Neural crest cell (in vitro differentiated cells): ENCODE measurements at regions not wholly inside any gene's neighbourhood (a gene's known extent, or its start where the extent isn't known, plus 50 kb on each side); places are given as distances from the start of the nearest gene placed in this dataset.
"Not testable (repeated sequence)": the region's sequence is repeated elsewhere in the genome, so short reads cannot be mapped to it uniquely, and the experiment has no call there.

Experiments
- DNase-seq: peaks from one replicate; pipeline ENCODE4 v3.0.0; 2021; ENCODE audit warnings: low read depth, mixed read lengths, low spot score
- H3K27ac Mint-ChIP-seq: one replicate; pipeline ENCODE4 v1.8.0; 2021; ENCODE audit warnings: mild to moderate bottlenecking, mixed read lengths; ENCODE audit not compliant: unreplicated experiment
- H3K27me3 Mint-ChIP-seq: 2 replicates; pipeline ENCODE4 v1.8.0; 2021; ENCODE audit warnings: low read depth, mild to moderate bottlenecking, mixed read lengths
- H3K36me3 Mint-ChIP-seq: 2 replicates; pipeline ENCODE4 v1.8.0; 2021; ENCODE audit warnings: low read depth, mild to moderate bottlenecking, mixed read lengths
- H3K4me1 Mint-ChIP-seq: 2 replicates; pipeline ENCODE4 v1.8.0; 2021; ENCODE audit warnings: mixed read lengths
- H3K4me3 Mint-ChIP-seq: one replicate; pipeline ENCODE4 v1.8.0; 2021; ENCODE audit warnings: mild to moderate bottlenecking, mixed read lengths
- H3K9me3 Mint-ChIP-seq: 2 replicates; pipeline ENCODE4 v1.8.0; 2021; ENCODE audit warnings: mixed read lengths
- CTCF ChIP-seq: fragments of 200-600 bp; sonication (generic); conservative IDR thresholded peaks from 2 replicates; pipeline ENCODE4 v1.5.0; 2021; ENCODE audit warnings: antibody characterized with exemption, mild to moderate bottlenecking

GRCh38 chr10:30151581-30152389, 92.4 kb upstream of the JCAD start:
- no peak for TF ChIP-seq CTCF
- Mint-ChIP-seq H3K27ac (no peak overlapping the region), H3K9me3 (peaks cover 8% of the 10 kb centered on the region), H3K36me3 (peaks cover 2% of the 10 kb centered on the region), H3K4me3 (no peak overlapping the region), H3K4me1 (no peaks in the 10 kb centered on the region), H3K27me3 (peaks cover 9% of the 10 kb centered on the region)
- DNase-seq = no peak

- Mint-ChIP-seq H3K27ac (no peak overlapping the region), H3K36me3 (no peaks in the 10 kb centered on the region)
These were observed 82.0 kb upstream of the JCAD start for GRCh38 chr10:30141423-30141822.

GRCh38 chr10:30134171-30134945, 75.0 kb upstream of the JCAD start:
- Mint-ChIP-seq H3K27me3 (no peaks in the 10 kb centered on the region), H3K27ac (no peak overlapping the region), H3K4me3 (no peak overlapping the region), H3K36me3 (no peaks in the 10 kb centered on the region), H3K4me1 (no peaks in the 10 kb centered on the region), H3K9me3 (no peaks in the 10 kb centered on the region)
- no peak for DNase-seq
- no peak for TF ChIP-seq CTCF

More at GRCh38 chr10:30141423-30141822, 82.0 kb upstream of the JCAD start:
- TF ChIP-seq CTCF = no peak
- Mint-ChIP-seq H3K4me3 (no peak overlapping the region), H3K27me3 (no peaks in the 10 kb centered on the region), H3K9me3 (peaks cover under 1% of the 10 kb centered on the region), H3K4me1 (no peaks in the 10 kb centered on the region)
- DNase-seq = no peak

- Mint-ChIP-seq H3K9me3 (no peaks in the 10 kb centered on the region), H3K4me3 (no peak overlapping the region), H3K36me3 (no peaks in the 10 kb centered on the region), H3K27me3 (no peaks in the 10 kb centered on the region), H3K27ac (no peak overlapping the region), H3K4me1 (no peaks in the 10 kb centered on the region)
- TF ChIP-seq CTCF = no peak
- DNase-seq = no peak
These were observed 73.8 kb upstream of the JCAD start for GRCh38 chr10:30133198-30133597.

- not testable (repeated sequence) for H3K27ac Mint-ChIP-seq, H3K4me1 Mint-ChIP-seq, H3K4me3 Mint-ChIP-seq, H3K9me3 Mint-ChIP-seq, H3K27me3 Mint-ChIP-seq, H3K36me3 Mint-ChIP-seq, DNase-seq
These were observed 72.0 kb upstream of the JCAD start for GRCh38 chr10:30131369-30131768.

- not testable (repeated sequence) for H3K9me3 Mint-ChIP-seq, H3K4me1 Mint-ChIP-seq, H3K27me3 Mint-ChIP-seq, H3K27ac Mint-ChIP-seq, H3K36me3 Mint-ChIP-seq, H3K4me3 Mint-ChIP-seq, DNase-seq
These were observed 69.9 kb upstream of the JCAD start for GRCh38 chr10:30129326-30129725.
